Spleen (tissue), 3 donors: ENCODE measurements at regions not wholly inside any gene's neighbourhood (a gene's known extent, or its start where the extent isn't known, plus 50 kb on each side); places are given as distances from the start of the nearest gene placed in this dataset.

Experiments used
- POLR2A ChIP-seq, 3 donors: fragments of 450-650 bp; IDR thresholded peaks; one replicate each; pipeline ENCODE4 v1.5.1; 2017; ENCODE audit warnings: antibody characterized with exemption in 3 of 3, mild to moderate bottlenecking in 1 of 3
- POLR2AphosphoS5 ChIP-seq, 3 donors: sonication (generic); formaldehyde crosslinking; IDR thresholded peaks; one replicate each; pipeline ENCODE4 v1.5.1; 2017; ENCODE audit warnings: antibody characterized with exemption in 3 of 3

- TF ChIP-seq POLR2A (IDR thresholded peaks at IDR 0.05) (no peak), POLR2AphosphoS5 (IDR thresholded peaks at IDR 0.05) (no peak)
These were observed 393.4 kb downstream of the TFEC start for GRCh38 chr7:115637128-115637527.
